Peyer's patch (tissue), 4 donors: ENCODE measurements at regions not wholly inside any gene's neighbourhood (a gene's known extent, or its start where the extent isn't known, plus 50 kb on each side); places are given as distances from the start of the nearest gene placed in this dataset.
A peak's percentile ranks its signal among the peaks of the same experiment; 100 is the strongest.

Source experiments
- DNase-seq, 3 donors: peaks; one replicate each; pipeline ENCODE4 v3.0.0-alpha.2; 2017 to 2019
- H3K27ac ChIP-seq, 4 donors: fragments of 200-600 bp; sonication (generic); one replicate each; pipeline ENCODE4 v1.5.1; 2016 to 2019
- H3K27me3 ChIP-seq, 2 donors: fragments of 200-600 bp; sonication (generic); one replicate each; pipeline ENCODE4 v1.5.1; 2019
- H3K36me3 ChIP-seq, 3 donors: fragments of 200-600 bp; sonication (generic); one replicate each; pipeline ENCODE4 v1.5.1; 2016 to 2019
- H3K4me1 ChIP-seq, 4 donors: fragments of 200-600 bp; sonication (generic); one replicate each; pipeline ENCODE4 v1.5.1; 2016 to 2019
- H3K4me3 ChIP-seq, 4 donors: fragments of 200-600 bp; sonication (generic); 1 replicate in 3 of 4; 2 replicates in 1 of 4; pipeline ENCODE4 v1.5.1; 2016 to 2019; ENCODE audit warnings: mild to moderate bottlenecking in 1 of 4
- H3K9me3 ChIP-seq, 4 donors: fragments of 200-600 bp; sonication (generic); one replicate each; pipeline ENCODE4 v1.5.1; 2016 to 2019; ENCODE audit warnings: mild to moderate bottlenecking in 1 of 4
- POLR2A ChIP-seq, 2 donors: fragments of 450-650 bp; IDR thresholded peaks; one replicate each; pipeline ENCODE4 v1.5.1; 2017; ENCODE audit warnings: antibody characterized with exemption in 2 of 2, mild to moderate bottlenecking in 2 of 2, moderate library complexity in 2 of 2
- TF ChIP-seq, protein P1 (sequence below), 6 experiments: fragments of 450-650 bp in 4 of 6; fragments of 200-600 bp in 2 of 6; sonication (generic) in 1 of 6; IDR thresholded peaks; one replicate each; pipeline ENCODE4 v1.5.1; 2017 to 2019; ENCODE audit warnings: antibody characterized with exemption in 6 of 6, mild to moderate bottlenecking in 3 of 6, moderate library complexity in 1 of 6

DNA sequence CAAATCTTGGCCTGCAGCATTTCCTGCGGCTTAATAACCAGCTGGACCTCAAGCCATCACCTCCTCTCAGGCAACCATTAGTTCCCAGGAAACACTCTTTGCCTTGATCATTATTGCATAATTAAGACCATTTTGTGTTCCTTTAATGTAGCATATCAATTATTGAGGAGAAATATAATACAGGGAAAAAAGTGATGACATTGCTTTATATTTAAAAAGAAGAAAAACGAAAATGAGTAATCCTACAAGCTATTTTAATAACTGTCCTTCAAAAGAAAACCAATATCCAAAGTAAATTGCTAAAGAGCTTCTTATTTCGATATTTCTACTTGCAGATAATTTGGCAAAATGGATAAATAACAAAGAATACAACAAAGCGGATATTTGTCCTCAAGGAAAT, 1084.7 kb downstream of the EFNB2 start:
- Histone ChIP-seq H3K36me3 (no peaks in the 10 kb centered on the region), H3K27me3 (no peaks in the 10 kb centered on the region), H3K4me1 (no peaks in the 10 kb centered on the region), H3K27ac (no peak overlapping the region), H3K4me3 (no peak overlapping the region), H3K9me3 (no peaks in the 10 kb centered on the region)
- DNase-seq = no peak
- no peak for TF ChIP-seq POLR2A (IDR thresholded peaks at IDR 0.05)
- TF ChIP-seq, protein P1, sequence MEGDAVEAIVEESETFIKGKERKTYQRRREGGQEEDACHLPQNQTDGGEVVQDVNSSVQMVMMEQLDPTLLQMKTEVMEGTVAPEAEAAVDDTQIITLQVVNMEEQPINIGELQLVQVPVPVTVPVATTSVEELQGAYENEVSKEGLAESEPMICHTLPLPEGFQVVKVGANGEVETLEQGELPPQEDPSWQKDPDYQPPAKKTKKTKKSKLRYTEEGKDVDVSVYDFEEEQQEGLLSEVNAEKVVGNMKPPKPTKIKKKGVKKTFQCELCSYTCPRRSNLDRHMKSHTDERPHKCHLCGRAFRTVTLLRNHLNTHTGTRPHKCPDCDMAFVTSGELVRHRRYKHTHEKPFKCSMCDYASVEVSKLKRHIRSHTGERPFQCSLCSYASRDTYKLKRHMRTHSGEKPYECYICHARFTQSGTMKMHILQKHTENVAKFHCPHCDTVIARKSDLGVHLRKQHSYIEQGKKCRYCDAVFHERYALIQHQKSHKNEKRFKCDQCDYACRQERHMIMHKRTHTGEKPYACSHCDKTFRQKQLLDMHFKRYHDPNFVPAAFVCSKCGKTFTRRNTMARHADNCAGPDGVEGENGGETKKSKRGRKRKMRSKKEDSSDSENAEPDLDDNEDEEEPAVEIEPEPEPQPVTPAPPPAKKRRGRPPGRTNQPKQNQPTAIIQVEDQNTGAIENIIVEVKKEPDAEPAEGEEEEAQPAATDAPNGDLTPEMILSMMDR (IDR thresholded peaks at IDR 0.05) = no peak

DNA sequence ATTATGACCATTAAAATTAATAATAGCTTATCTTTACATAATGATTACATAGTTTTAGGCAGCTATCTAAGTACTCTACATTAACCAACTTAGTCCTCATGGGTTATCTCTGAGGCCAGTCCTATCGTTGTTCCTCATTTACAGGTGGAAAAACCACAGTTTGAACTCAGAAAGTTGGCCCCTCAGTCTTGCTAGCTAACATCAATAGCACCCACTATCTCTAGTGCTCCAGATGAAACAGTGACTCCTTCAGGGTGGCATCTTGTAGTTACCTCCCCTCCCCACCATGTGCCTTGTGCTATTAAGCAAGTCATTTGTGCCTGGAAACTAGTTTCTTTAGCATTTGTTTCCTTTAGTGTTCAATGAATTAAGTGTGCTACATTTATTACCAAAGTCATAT, 1086.7 kb downstream of the EFNB2 start:
- Histone ChIP-seq H3K27me3 (no peaks in the 10 kb centered on the region), H3K9me3 (no peaks in the 10 kb centered on the region), H3K4me3 (no peak overlapping the region), H3K27ac (no peak overlapping the region), H3K36me3 (no peaks in the 10 kb centered on the region), H3K4me1 (no peaks in the 10 kb centered on the region)
- DNase-seq = no peak
- TF ChIP-seq, protein P1 (IDR thresholded peaks at IDR 0.05) = no peak
- no peak for TF ChIP-seq POLR2A (IDR thresholded peaks at IDR 0.05)

- no peak overlapping the region for H3K27ac ChIP-seq
- no peaks in the 10 kb centered on the region for H3K27me3 ChIP-seq
- no peak for DNase-seq
- no peaks in the 10 kb centered on the region for H3K9me3 ChIP-seq
- no peak for TF ChIP-seq POLR2A (IDR thresholded peaks at IDR 0.05)
- TF ChIP-seq, protein P1 (IDR thresholded peaks at IDR 0.05) = no peak
- H3K4me1 ChIP-seq = no peaks in the 10 kb centered on the region
- no peaks in the 10 kb centered on the region for H3K36me3 ChIP-seq
- H3K4me3 ChIP-seq = no peak overlapping the region
Observed at GRCh38 chr13:105446197-105446596, 1089.3 kb downstream of the EFNB2 start.

DNA sequence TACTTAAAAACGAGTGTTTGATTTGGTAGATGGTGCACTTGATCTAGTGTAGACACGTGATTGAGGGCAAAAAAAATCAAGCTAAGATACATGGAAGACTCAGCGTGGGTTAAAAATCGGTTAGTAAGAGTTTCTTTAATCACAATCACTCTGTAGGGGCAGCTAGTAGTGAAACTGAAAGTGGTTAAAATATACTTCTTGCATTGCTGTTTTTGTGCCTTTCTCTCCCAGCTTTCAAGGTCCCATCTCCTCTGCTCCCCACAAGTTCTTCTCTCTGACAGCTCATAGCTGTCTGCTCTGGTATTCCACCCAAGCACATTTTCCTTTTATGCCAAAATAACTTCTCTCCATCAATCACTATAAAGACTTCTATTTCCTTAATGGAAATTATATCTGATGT, 1089.7 kb downstream of the EFNB2 start:
- DNase-seq = no peak

GRCh38 chr13:105442949-105443699, 1092.3 kb downstream of the EFNB2 start:
- Histone ChIP-seq H3K9me3 (no peaks in the 10 kb centered on the region), H3K27me3 (no peaks in the 10 kb centered on the region), H3K4me3 (no peak overlapping the region), H3K27ac (peak overlapping the region in 1 of 4 donors; percentile 53), H3K4me1 (no peaks in the 10 kb centered on the region), H3K36me3 (no peaks in the 10 kb centered on the region)
- DNase-seq = no peak
- TF ChIP-seq, protein P1 (IDR thresholded peaks at IDR 0.05) = no peak
- no peak for TF ChIP-seq POLR2A (IDR thresholded peaks at IDR 0.05)

More for the DNA sequence above, 1089.7 kb downstream of the EFNB2 start:
- H3K27me3 ChIP-seq = no peaks in the 10 kb centered on the region
- TF ChIP-seq, protein P1 (IDR thresholded peaks at IDR 0.05) = no peak
- TF ChIP-seq POLR2A (IDR thresholded peaks at IDR 0.05) = no peak
- no peaks in the 10 kb centered on the region for H3K4me1 ChIP-seq
- no peak overlapping the region for H3K27ac ChIP-seq
- no peaks in the 10 kb centered on the region for H3K9me3 ChIP-seq
- no peak overlapping the region for H3K4me3 ChIP-seq
- no peaks in the 10 kb centered on the region for H3K36me3 ChIP-seq
